Smooth muscle cell (in vitro differentiated cells): ENCODE measurements at regions not wholly inside any gene's neighbourhood (a gene's known extent, or its start where the extent isn't known, plus 50 kb on each side); places are given as distances from the start of the nearest gene placed in this dataset.

ENCODE experiments used
- DNase-seq: peaks from one replicate; lab custom pipeline; 2025; ENCODE audit not compliant: unreplicated experiment; lab: John Stamatoyannopoulos, UW
- H2AFZ ChIP-seq: fragments of 200-600 bp; sonication (generic); 2 replicates; pipeline ENCODE4 v1.6.0; 2016; ENCODE audit warnings: antibody characterized with exemption, low read depth, mild to moderate bottlenecking
- H3F3A ChIP-seq: fragments of 200-600 bp; sonication (generic); 2 replicates; pipeline ENCODE4 v1.6.0; 2017; ENCODE audit warnings: antibody characterized with exemption, low read depth
- H3K27ac ChIP-seq: fragments of 200-600 bp; sonication (generic); 2 replicates; pipeline ENCODE4 v1.5.1; 2016; ENCODE audit warnings: low read depth, mild to moderate bottlenecking
- H3K27me3 ChIP-seq: fragments of 200-600 bp; sonication (generic); 2 replicates; pipeline ENCODE4 v1.6.1; 2016; ENCODE audit warnings: low read depth, mild to moderate bottlenecking
- H3K36me3 ChIP-seq: fragments of 200-600 bp; sonication (generic); 2 replicates; pipeline ENCODE4 v1.5.1; 2016; ENCODE audit warnings: low read depth
- H3K4me1 ChIP-seq: fragments of 200-600 bp; sonication (generic); 2 replicates; pipeline ENCODE4 v1.5.1; 2016; ENCODE audit warnings: low read depth
- H3K4me2 ChIP-seq: fragments of 200-600 bp; sonication (generic); 2 replicates; pipeline ENCODE4 v1.6.0; 2016; ENCODE audit warnings: mild to moderate bottlenecking
- H3K4me3 ChIP-seq: fragments of 200-600 bp; sonication (generic); 2 replicates; pipeline ENCODE4 v1.5.1; 2016; ENCODE audit warnings: mild to moderate bottlenecking
- H3K79me2 ChIP-seq: fragments of 200-600 bp; sonication (generic); 2 replicates; pipeline ENCODE4 v1.6.0; 2016; ENCODE audit warnings: low read depth, mild to moderate bottlenecking
- H3K9ac ChIP-seq: fragments of 200-600 bp; sonication (generic); 2 replicates; pipeline ENCODE4 v1.6.0; 2016; ENCODE audit warnings: low read depth
- H3K9me3 ChIP-seq: fragments of 200-600 bp; sonication (generic); replicated peaks from 2 replicates; pipeline ENCODE4 v1.5.1; 2016; ENCODE audit warnings: low read depth
- H4K20me1 ChIP-seq: fragments of 200-600 bp; sonication (generic); 2 replicates; pipeline ENCODE4 v1.6.0; 2016; ENCODE audit warnings: low read depth
- CTCF ChIP-seq: fragments of 200-600 bp; sonication (generic); IDR thresholded peaks from 2 replicates; pipeline ENCODE4 v1.5.1; 2017; ENCODE audit warnings: borderline replicate concordance, mild to moderate bottlenecking, antibody characterized with exemption; ENCODE audit not compliant: insufficient read depth, poor library complexity, severe bottlenecking
- WGBS: methylation state at CpG from one replicate; pipeline ENCODE4 v1.1.7; 2016; ENCODE audit warnings: low lambda C conversion rate; 5-methylcytosine and 5-hydroxymethylcytosine counted together

DNA sequence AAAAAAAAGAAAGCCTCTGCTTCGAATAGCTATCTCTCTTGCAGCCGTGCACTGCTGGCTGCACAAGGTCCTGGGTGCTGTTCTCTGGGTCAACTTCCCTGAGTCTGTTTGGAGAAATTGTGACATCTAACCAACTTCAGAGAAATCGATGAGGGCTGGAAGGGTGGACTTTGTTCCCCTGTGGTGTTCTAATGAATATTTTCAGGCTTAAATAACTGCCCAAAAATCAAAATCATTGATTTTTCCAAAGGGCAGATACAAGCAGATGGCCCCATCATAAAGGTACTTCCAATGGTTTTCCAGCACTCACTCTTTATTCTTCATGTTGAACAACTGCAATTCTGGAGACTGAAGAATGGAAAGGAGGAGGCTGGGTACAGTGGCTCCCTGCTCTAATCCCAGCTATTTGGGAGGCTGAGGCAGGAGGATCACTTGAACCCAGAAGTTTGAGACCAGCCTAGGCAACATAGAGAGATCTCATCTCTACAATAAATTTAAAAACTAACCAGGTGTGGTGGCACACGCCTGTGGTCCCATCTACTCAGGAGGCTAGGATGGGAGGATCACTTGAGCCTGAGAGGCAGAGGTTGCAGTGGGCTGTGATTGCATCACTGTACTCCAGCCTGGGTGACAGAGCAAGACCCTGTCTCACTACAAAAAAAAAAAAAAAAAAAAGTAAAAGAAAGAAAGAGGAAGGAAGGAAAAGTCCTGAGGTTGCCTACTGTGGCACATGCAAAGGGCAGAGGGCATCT lies 59.1 kb downstream of the FOXA2 start:
- no peak overlapping the region for H3K4me2 ChIP-seq
- H3K9me3 ChIP-seq, result no peaks in the 10 kb centered on the region
- no peaks in the 10 kb centered on the region for H3K36me3 ChIP-seq
- WGBS, result 88% methylated on average over 4 of the region's 4 CpGs
- TF ChIP-seq CTCF, result no peak
- no peak for DNase-seq
- peaks cover 3% of the 10 kb centered on the region for H3K27me3 ChIP-seq
- no peak overlapping the region for H3K9ac ChIP-seq
- H3K79me2 ChIP-seq, result no peaks in the 10 kb centered on the region
- H3K4me1 ChIP-seq, result no peaks in the 10 kb centered on the region
- H3F3A ChIP-seq, result no peaks in the 10 kb centered on the region
- no peak overlapping the region for H3K4me3 ChIP-seq
- H2AFZ ChIP-seq, result no peak overlapping the region
- H3K27ac ChIP-seq, result no peak overlapping the region
- H4K20me1 ChIP-seq, result no peaks in the 10 kb centered on the region

DNA sequence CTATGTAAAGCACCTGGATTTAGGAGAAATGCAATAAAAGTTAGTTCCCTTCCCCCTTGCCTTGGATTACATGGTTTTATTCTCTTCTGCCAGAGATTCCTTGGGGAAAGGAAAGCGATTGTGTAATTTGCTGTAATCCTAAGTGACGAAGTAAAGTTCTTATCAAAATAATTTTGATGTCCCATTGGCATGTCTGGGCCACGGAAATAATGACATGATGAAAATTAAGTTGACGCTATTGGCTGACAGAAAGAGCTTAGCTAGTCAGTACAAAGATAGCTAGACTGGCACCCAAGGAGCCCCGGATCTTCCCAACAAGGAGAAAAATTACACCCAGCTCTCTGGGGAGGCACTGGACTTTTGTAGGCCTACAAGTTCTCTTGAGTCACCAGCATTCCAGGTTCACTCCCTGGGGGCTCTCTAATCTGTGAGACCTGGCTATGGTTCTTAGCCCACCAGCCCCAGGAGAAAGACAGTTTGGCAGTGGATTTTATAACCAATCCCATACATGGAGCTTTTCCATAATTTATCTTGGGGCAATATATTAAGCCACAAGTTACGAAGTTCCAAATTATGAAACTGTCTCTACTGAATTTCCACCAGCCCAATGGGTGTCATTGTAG lies 59.9 kb downstream of the FOXA2 start:
- H3F3A ChIP-seq, result no peaks in the 10 kb centered on the region
- H3K4me1 ChIP-seq, result no peaks in the 10 kb centered on the region
- no peaks in the 10 kb centered on the region for H3K79me2 ChIP-seq
- TF ChIP-seq CTCF, result no peak
- no peak overlapping the region for H2AFZ ChIP-seq
- no peak overlapping the region for H3K4me3 ChIP-seq
- H3K4me2 ChIP-seq, result no peak overlapping the region
- H3K36me3 ChIP-seq, result no peaks in the 10 kb centered on the region
- H3K27me3 ChIP-seq, result peaks cover 11% of the 10 kb centered on the region
- H3K9me3 ChIP-seq, result no peaks in the 10 kb centered on the region
- no peak overlapping the region for H3K9ac ChIP-seq
- 71% methylated on average over 6 of the region's 6 CpGs for WGBS
- H3K27ac ChIP-seq, result no peak overlapping the region
- no peaks in the 10 kb centered on the region for H4K20me1 ChIP-seq
- DNase-seq, result no peak

GRCh38 chr20:22523499-22524392 lies 60.6 kb downstream of the FOXA2 start:
- no peaks in the 10 kb centered on the region for H3K79me2 ChIP-seq
- 89% methylated on average over 15 of the region's 15 CpGs for WGBS
- H3K36me3 ChIP-seq, result no peaks in the 10 kb centered on the region
- no peaks in the 10 kb centered on the region for H3K9me3 ChIP-seq
- H3K4me1 ChIP-seq, result no peaks in the 10 kb centered on the region
- H3F3A ChIP-seq, result no peaks in the 10 kb centered on the region
- no peak overlapping the region for H3K27ac ChIP-seq
- TF ChIP-seq CTCF, result no peak
- DNase-seq, result no peak
- H4K20me1 ChIP-seq, result no peaks in the 10 kb centered on the region
- H3K4me2 ChIP-seq, result no peak overlapping the region
- no peak overlapping the region for H2AFZ ChIP-seq
- H3K9ac ChIP-seq, result no peak overlapping the region
- H3K27me3 ChIP-seq, result peaks cover 14% of the 10 kb centered on the region
- no peak overlapping the region for H3K4me3 ChIP-seq
